Osteocyte (in vitro differentiated cells): ENCODE measurements at regions not wholly inside any gene's neighbourhood (a gene's known extent, or its start where the extent isn't known, plus 50 kb on each side); places are given as distances from the start of the nearest gene placed in this dataset.

Experiments
- DNase-seq: peaks from one replicate; pipeline ENCODE4 v3.0.0; 2021; ENCODE audit warnings: mixed read lengths; ENCODE audit not compliant: unreplicated experiment; ENCODE audit errors: extremely low spot score
- H3K27ac Mint-ChIP-seq: one replicate; pipeline ENCODE4 v1.8.0; 2021; ENCODE audit warnings: mild to moderate bottlenecking, mixed read lengths; ENCODE audit not compliant: unreplicated experiment
- H3K27me3 Mint-ChIP-seq: one replicate; pipeline ENCODE4 v1.8.0; 2021; ENCODE audit warnings: mixed read lengths; ENCODE audit not compliant: unreplicated experiment
- H3K36me3 Mint-ChIP-seq: one replicate; pipeline ENCODE4 v1.8.0; 2021; ENCODE audit warnings: mixed read lengths; ENCODE audit not compliant: unreplicated experiment
- H3K4me1 Mint-ChIP-seq: one replicate; pipeline ENCODE4 v1.8.0; 2021; ENCODE audit warnings: mixed read lengths; ENCODE audit not compliant: unreplicated experiment
- H3K4me3 Mint-ChIP-seq: one replicate; pipeline ENCODE4 v1.8.0; 2021; ENCODE audit warnings: mild to moderate bottlenecking, moderate library complexity, mixed read lengths; ENCODE audit not compliant: unreplicated experiment
- H3K9me3 Mint-ChIP-seq: one replicate; pipeline ENCODE4 v1.8.0; 2021; ENCODE audit warnings: mixed read lengths; ENCODE audit not compliant: unreplicated experiment
- TF ChIP-seq, protein P1 (sequence below): fragments of 200-600 bp; sonication (generic); IDR thresholded peaks from 2 replicates; pipeline ENCODE4 v1.5.0; 2021; ENCODE audit warnings: antibody characterized with exemption, mild to moderate bottlenecking, moderate library complexity

DNA sequence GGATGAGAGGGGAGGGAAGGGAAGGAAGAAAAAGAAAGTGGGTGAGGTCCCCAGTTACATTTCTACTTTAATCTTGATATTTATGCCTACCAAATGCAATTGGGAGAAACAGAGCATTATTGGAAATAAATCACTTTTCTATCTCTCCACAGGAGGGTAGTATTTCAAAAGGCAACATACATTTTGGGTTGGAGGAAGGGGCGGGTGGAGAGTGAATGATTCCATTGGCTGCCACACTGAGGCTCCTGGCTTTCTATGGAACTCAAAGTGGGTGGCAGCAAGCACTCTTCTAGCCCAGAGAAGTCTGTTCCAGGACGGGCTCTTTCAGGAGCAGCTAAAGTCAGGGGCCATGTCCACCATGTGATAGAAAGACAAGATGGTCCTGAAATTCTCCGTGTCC, 441.3 kb downstream of the DAD1 start:
- Mint-ChIP-seq H3K27ac (no peak overlapping the region), H3K4me3 (no peak overlapping the region), H3K27me3 (peaks cover 46% of the 10 kb centered on the region), H3K36me3 (no peaks in the 10 kb centered on the region), H3K4me1 (no peaks in the 10 kb centered on the region), H3K9me3 (peaks cover 4% of the 10 kb centered on the region)
- no peak for DNase-seq
- TF ChIP-seq, protein P1, sequence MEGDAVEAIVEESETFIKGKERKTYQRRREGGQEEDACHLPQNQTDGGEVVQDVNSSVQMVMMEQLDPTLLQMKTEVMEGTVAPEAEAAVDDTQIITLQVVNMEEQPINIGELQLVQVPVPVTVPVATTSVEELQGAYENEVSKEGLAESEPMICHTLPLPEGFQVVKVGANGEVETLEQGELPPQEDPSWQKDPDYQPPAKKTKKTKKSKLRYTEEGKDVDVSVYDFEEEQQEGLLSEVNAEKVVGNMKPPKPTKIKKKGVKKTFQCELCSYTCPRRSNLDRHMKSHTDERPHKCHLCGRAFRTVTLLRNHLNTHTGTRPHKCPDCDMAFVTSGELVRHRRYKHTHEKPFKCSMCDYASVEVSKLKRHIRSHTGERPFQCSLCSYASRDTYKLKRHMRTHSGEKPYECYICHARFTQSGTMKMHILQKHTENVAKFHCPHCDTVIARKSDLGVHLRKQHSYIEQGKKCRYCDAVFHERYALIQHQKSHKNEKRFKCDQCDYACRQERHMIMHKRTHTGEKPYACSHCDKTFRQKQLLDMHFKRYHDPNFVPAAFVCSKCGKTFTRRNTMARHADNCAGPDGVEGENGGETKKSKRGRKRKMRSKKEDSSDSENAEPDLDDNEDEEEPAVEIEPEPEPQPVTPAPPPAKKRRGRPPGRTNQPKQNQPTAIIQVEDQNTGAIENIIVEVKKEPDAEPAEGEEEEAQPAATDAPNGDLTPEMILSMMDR = no peak

DNA sequence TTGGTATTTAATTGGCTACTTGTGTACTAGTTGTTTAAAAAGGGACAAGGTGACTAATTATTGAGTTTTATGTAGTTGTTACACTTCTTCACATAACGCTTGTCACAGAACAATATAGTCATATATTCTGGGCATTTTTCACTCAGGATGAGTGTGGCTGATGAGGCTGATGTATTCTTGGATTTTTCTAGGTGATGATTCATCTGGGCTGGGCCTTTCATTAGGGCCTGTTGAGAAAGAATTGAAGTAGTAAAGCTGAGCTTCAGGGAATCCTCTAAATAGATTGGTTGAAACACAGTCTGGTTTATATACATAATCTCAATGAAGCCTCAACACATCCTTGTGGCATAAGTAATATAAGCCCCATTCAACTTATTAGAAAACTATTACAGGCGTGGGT, 445.7 kb downstream of the DAD1 start:
- H3K4me3 Mint-ChIP-seq = no peak overlapping the region
- H3K27ac Mint-ChIP-seq = no peak overlapping the region
- H3K36me3 Mint-ChIP-seq = no peaks in the 10 kb centered on the region
- no peaks in the 10 kb centered on the region for H3K9me3 Mint-ChIP-seq
- TF ChIP-seq, protein P1 = no peak
- DNase-seq = no peak
- H3K27me3 Mint-ChIP-seq = peaks cover 45% of the 10 kb centered on the region
- no peaks in the 10 kb centered on the region for H3K4me1 Mint-ChIP-seq

DNA sequence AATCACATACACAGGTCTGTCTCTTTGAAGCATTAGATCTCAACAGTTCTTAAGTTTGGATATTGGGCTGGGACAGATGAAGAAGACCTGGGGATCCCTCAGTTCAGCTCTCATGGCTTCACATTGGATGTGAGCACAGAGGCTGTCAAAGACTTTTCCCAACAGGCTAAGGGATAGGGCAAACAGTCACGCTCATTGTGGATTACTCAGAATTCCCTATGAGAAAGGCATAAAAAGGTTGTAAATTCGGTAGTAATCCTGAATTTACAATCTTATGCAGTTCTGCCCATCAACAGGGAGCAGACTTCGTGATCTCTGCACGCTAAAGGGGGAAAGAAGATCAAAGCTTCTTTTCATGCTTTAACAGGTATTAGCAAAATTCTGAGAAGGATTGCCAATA, 448.4 kb downstream of the DAD1 start:
- Mint-ChIP-seq H3K9me3 (peaks cover 2% of the 10 kb centered on the region), H3K4me3 (no peak overlapping the region), H3K4me1 (no peaks in the 10 kb centered on the region), H3K36me3 (no peaks in the 10 kb centered on the region), H3K27me3 (peaks cover 25% of the 10 kb centered on the region), H3K27ac (no peak overlapping the region)
- DNase-seq = no peak
- TF ChIP-seq, protein P1 = no peak

DNA sequence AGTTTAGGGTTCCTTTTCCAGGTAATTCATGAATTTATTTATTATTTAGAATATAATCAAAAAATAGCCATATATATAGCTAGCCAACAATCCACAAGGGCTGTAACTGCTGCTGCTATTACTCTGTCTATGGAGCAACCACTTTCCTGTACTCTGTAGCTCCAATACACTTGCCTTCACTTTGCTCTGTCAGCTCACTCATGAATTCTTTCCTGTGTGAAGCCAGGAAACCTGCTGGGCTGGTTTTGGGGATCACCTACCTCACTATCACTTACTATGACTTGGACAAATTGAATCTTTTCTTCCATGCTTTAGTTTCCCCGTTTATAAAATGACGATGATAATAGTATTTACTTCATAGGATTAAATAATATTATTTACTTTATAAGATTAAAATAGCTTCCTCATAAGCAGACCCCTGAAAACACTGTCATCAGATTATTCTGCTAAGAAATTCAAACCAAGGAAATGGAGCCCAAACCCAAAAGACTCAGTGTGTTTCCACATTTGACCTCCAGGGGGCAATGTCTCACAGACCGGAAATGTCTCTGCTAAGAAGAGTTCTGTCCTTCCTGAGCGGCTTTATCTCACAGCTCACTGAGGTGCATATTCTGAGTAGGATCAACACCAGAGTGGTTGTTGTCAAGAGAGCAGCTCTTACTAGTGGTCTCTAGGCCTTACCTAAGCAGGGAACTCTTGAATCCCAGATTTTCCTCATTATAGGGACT, 457.1 kb downstream of the DAD1 start:
- TF ChIP-seq, protein P1 = peak; percentile 41
- Mint-ChIP-seq H3K27me3 (peaks cover 11% of the 10 kb centered on the region), H3K4me3 (no peak overlapping the region), H3K36me3 (no peaks in the 10 kb centered on the region), H3K27ac (no peak overlapping the region), H3K9me3 (peaks cover 15% of the 10 kb centered on the region), H3K4me1 (no peaks in the 10 kb centered on the region)
- no peak for DNase-seq

DNA sequence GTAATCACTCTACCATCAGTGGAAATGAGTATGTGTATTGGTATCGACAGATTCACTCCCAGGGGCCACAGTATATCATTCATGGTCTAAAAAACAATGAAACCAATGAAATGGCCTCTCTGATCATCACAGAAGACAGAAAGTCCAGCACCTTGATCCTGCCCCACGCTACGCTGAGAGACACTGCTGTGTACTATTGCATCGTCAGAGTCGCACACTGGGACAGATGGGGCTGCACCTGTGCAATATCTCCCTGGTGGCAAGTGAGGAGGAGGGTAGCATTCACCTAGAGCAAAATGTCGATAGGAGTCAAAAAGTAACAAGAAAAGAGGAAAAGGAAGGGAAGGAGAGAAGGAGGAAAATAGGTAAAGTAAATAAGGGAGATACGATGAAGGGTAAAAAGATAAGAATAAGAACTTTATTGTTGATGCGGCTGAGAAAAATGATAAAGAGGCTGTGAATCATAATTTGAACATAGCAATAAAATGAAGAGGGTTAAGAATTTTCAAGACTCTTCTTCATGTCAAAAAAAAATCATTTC, 450.5 kb upstream of the OR4E1 start:
- no peaks in the 10 kb centered on the region for H3K9me3 Mint-ChIP-seq
- H3K27me3 Mint-ChIP-seq = peaks cover 16% of the 10 kb centered on the region
- H3K4me3 Mint-ChIP-seq = no peak overlapping the region
- H3K4me1 Mint-ChIP-seq = no peaks in the 10 kb centered on the region
- no peak overlapping the region for H3K27ac Mint-ChIP-seq
- DNase-seq = no peak
- no peaks in the 10 kb centered on the region for H3K36me3 Mint-ChIP-seq
- TF ChIP-seq, protein P1 = no peak
